GM23338 (cell line): ENCODE measurements at regions not wholly inside any gene's neighbourhood (a gene's known extent, or its start where the extent isn't known, plus 50 kb on each side); places are given as distances from the start of the nearest gene placed in this dataset.

Experiments used
- ATAC-seq: fragments of 200-7000 bp; cut with Tn5 transposase; 3 replicates; pipeline ENCODE4 v1.9.1; 2020
- DNase-seq: peaks from one replicate; pipeline ENCODE4 v3.0.0-alpha.2; 2015; ENCODE audit warnings: low spot score
- H2AFZ ChIP-seq: fragments of 200-600 bp; sonication (generic); 2 replicates; pipeline ENCODE4 v1.8.0; 2016; ENCODE audit warnings: antibody characterized with exemption, mild to moderate bottlenecking, moderate library complexity
- H3F3A ChIP-seq: fragments of 200-600 bp; sonication (generic); replicated peaks from 2 replicates; pipeline ENCODE4 v1.8.0; 2017; ENCODE audit warnings: antibody characterized with exemption, mixed run types, low read depth
- H3K27ac ChIP-seq: fragments of 200-600 bp; sonication (generic); 2 replicates; pipeline ENCODE4 v1.6.1; 2016; ENCODE audit warnings: low read depth
- H3K27me3 ChIP-seq: fragments of 200-600 bp; sonication (generic); 2 replicates; pipeline ENCODE4 v1.8.0; 2016; ENCODE audit warnings: mild to moderate bottlenecking, mixed run types, moderate library complexity; ENCODE audit not compliant: insufficient read depth
- H3K36me3 ChIP-seq: fragments of 200-600 bp; sonication (generic); 2 replicates; pipeline ENCODE4 v1.8.0; 2016; ENCODE audit warnings: mild to moderate bottlenecking; ENCODE audit not compliant: insufficient read depth
- H3K4me1 ChIP-seq: fragments of 200-600 bp; sonication (generic); 2 replicates; pipeline ENCODE4 v1.8.0; 2016; ENCODE audit warnings: mild to moderate bottlenecking, moderate library complexity; ENCODE audit not compliant: insufficient read depth
- H3K4me2 ChIP-seq: fragments of 200-600 bp; sonication (generic); 2 replicates; pipeline ENCODE4 v1.7.1; 2017; ENCODE audit warnings: mixed run types
- H3K4me3 ChIP-seq: fragments of 200-600 bp; sonication (generic); 2 replicates; pipeline ENCODE4 v1.6.1; 2016; ENCODE audit warnings: mixed run types
- H3K79me2 ChIP-seq: fragments of 200-600 bp; sonication (generic); replicated peaks from 2 replicates; pipeline ENCODE4 v1.8.0; 2017; ENCODE audit warnings: mild to moderate bottlenecking; ENCODE audit not compliant: insufficient read depth
- H3K9me2 ChIP-seq: fragments of 200-600 bp; sonication (generic); 2 replicates; pipeline ENCODE4 v1.8.0; 2017; ENCODE audit not compliant: insufficient read depth
- H4K20me1 ChIP-seq: fragments of 200-600 bp; sonication (generic); replicated peaks from 2 replicates; pipeline ENCODE4 v1.8.0; 2017; ENCODE audit warnings: mild to moderate bottlenecking; ENCODE audit not compliant: insufficient read depth
- H3K27ac Mint-ChIP-seq: 2 replicates; pipeline ENCODE4 v1.8.0; 2020; ENCODE audit warnings: inconsistent platforms, mild to moderate bottlenecking, moderate library complexity, mixed read lengths
- H3K27me3 Mint-ChIP-seq: 3 replicates; pipeline ENCODE4 v1.8.0; 2022; ENCODE audit warnings: low read depth, mild to moderate bottlenecking, moderate library complexity, mixed read lengths, inconsistent platforms; ENCODE audit not compliant: insufficient read depth, poor library complexity
- H3K36me3 Mint-ChIP-seq: 3 replicates; pipeline ENCODE4 v1.8.0; 2021; ENCODE audit warnings: low read depth, mild to moderate bottlenecking, inconsistent platforms, moderate library complexity, mixed read lengths
- H3K4me1 Mint-ChIP-seq: 3 replicates; pipeline ENCODE4 v1.8.0; 2020; ENCODE audit warnings: mild to moderate bottlenecking, inconsistent platforms, mixed read lengths
- H3K4me3 Mint-ChIP-seq: 3 replicates; pipeline ENCODE4 v1.8.0; 2021; ENCODE audit warnings: moderate library complexity, mild to moderate bottlenecking, inconsistent platforms, mixed read lengths
- H3K9me3 Mint-ChIP-seq: 3 replicates; pipeline ENCODE4 v1.8.0; 2020; ENCODE audit warnings: moderate library complexity, mild to moderate bottlenecking, inconsistent platforms, mixed read lengths
- CREB1 ChIP-seq: fragments of 250-450 bp; sonication (Bioruptor Pico); IDR thresholded peaks from 2 replicates; pipeline ENCODE4 v1.5.0; 2020; ENCODE audit warnings: low read depth, mild to moderate bottlenecking, moderate library complexity
- CTCF ChIP-seq, 2 experiments: fragments of 200-600 bp in 1 of 2; sonication (generic) in 1 of 2; conservative IDR thresholded peaks; 2 replicates each; pipeline versions ENCODE4 v1.5.1 to v1.6.1; 2016 to 2017; ENCODE audit warnings: antibody characterized with exemption in 2 of 2, low read depth in 2 of 2, mild to moderate bottlenecking in 2 of 2, moderate library complexity in 1 of 2
- ETS1 ChIP-seq: IDR thresholded peaks from 2 replicates; pipeline ENCODE4 v1.6.1; 2016; ENCODE audit warnings: antibody characterized with exemption
- EZH2 ChIP-seq: fragments of 200-600 bp; sonication (generic); IDR thresholded peaks from one replicate; pipeline ENCODE4 v1.8.0; 2017; ENCODE audit warnings: antibody characterized with exemption, mild to moderate bottlenecking, low read depth; ENCODE audit not compliant: unreplicated experiment
- EZH2phosphoT487 ChIP-seq: fragments of 200-600 bp; sonication (generic); IDR thresholded peaks from one replicate; pipeline ENCODE4 v1.8.1; 2018; ENCODE audit warnings: antibody characterized with exemption; ENCODE audit not compliant: unreplicated experiment
- JUNB ChIP-seq: IDR thresholded peaks from one replicate; pipeline ENCODE4 v1.6.1; 2016; ENCODE audit warnings: antibody characterized with exemption; ENCODE audit not compliant: unreplicated experiment
- NANOG ChIP-seq: IDR thresholded peaks from 2 replicates; pipeline ENCODE4 v1.6.1; 2016; ENCODE audit warnings: antibody characterized with exemption, borderline replicate concordance
- REST ChIP-seq: IDR thresholded peaks from one replicate; pipeline ENCODE4 v1.6.1; 2018; ENCODE audit warnings: antibody characterized with exemption; ENCODE audit not compliant: unreplicated experiment
- STAT1 ChIP-seq: IDR thresholded peaks from one replicate; pipeline ENCODE4 v1.6.1; 2016; ENCODE audit warnings: antibody characterized with exemption; ENCODE audit not compliant: unreplicated experiment
- ZNF114 ChIP-seq: fragments of 250-450 bp; sonication (Bioruptor Pico); IDR thresholded peaks from 2 replicates; pipeline ENCODE4 v1.5.0; 2020; ENCODE audit warnings: mild to moderate bottlenecking, moderate library complexity
- ZNF331 ChIP-seq: fragments of 250-450 bp; sonication (Bioruptor Pico); IDR thresholded peaks from 2 replicates; pipeline ENCODE4 v1.5.0; 2020; ENCODE audit warnings: low read depth, mild to moderate bottlenecking, moderate library complexity
- ZNF462 ChIP-seq: fragments of 250-450 bp; sonication (Bioruptor Pico); IDR thresholded peaks from 2 replicates; pipeline ENCODE4 v1.5.0; 2020; ENCODE audit warnings: mild to moderate bottlenecking, moderate library complexity

GRCh38 chr17:79515646-79516571, 94.9 kb downstream of the RBFOX3 start:
- H3K27ac Mint-ChIP-seq = 0 out of 2 replicates have a peak overlapping the region, but pooled peaks have one; percentile 6
- DNase-seq (no peak), ATAC-seq (peak; percentile 63)
- no peak overlapping the region for H3K27ac ChIP-seq
- no peaks in the 10 kb centered on the region for H4K20me1 ChIP-seq
- H3K4me1 Mint-ChIP-seq = peaks cover 11% of the 10 kb centered on the region
- no peak overlapping the region for H3K4me2 ChIP-seq
- no peaks in the 10 kb centered on the region for H3K4me1 ChIP-seq
- no peaks in the 10 kb centered on the region for H3K9me2 ChIP-seq
- H3K36me3 Mint-ChIP-seq = peaks cover 4% of the 10 kb centered on the region; the same call in 2 of the 3 replicates
- H3K27me3 Mint-ChIP-seq = peaks cover 15% of the 10 kb centered on the region
- H3K9me3 Mint-ChIP-seq = peaks cover 6% of the 10 kb centered on the region
- TF ChIP-seq JUNB = no peak
- no peak for TF ChIP-seq CREB1 (CRISPR knock-in tag)
- TF ChIP-seq NANOG = no peak
- TF ChIP-seq EZH2 = no peak
- TF ChIP-seq ZNF114 = no peak
- TF ChIP-seq ZNF331 (CRISPR knock-in tag) = no peak
- TF ChIP-seq REST = no peak
- no peak for TF ChIP-seq STAT1
- TF ChIP-seq ZNF462 = no peak
- no peak for TF ChIP-seq CTCF (conservative IDR thresholded peaks at IDR 0.05; ENCODE audit: low read depth in 2 of 2)
- no peak for TF ChIP-seq ETS1
- no peak for TF ChIP-seq EZH2phosphoT487
- H3K4me3 ChIP-seq = no peak overlapping the region
- H3F3A ChIP-seq = no peaks in the 10 kb centered on the region
- no peaks in the 10 kb centered on the region for H3K79me2 ChIP-seq
- H2AFZ ChIP-seq = no peak overlapping the region
- no peak overlapping the region for H3K4me3 Mint-ChIP-seq
- no peaks in the 10 kb centered on the region for H3K36me3 ChIP-seq
- no peaks in the 10 kb centered on the region for H3K27me3 ChIP-seq
